ENCODE measurements at regions not wholly inside any gene's neighbourhood (a gene's known extent, or its start where the extent isn't known, plus 50 kb on each side); places are given as distances from the start of the nearest gene placed in this dataset.

DNA sequence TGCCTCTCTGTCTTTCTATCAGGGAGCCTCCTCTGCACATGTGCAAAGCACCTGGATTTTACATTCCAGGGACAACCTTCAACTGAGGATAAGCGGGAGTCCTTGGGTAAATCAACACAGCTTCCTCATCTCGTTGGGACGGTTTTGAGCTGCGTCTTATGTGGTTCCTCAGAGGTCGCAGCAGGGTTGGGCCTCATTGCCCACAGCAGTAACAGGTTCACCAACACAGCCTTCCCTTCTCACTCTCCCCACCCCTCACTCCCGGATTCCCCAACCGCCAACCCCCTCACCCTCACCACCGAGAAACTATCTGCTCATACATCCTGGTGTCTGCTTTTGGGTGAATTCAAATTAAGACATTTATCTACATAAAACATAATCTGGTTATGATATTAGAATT lies 155.8 kb upstream of the GGTLC1 start:
- TF ChIP-seq TAF1 (IDR thresholded peaks at IDR 0.05; ENCODE audit: borderline replicate concordance, low read depth, low read length), result no peak
- no peak for TF ChIP-seq POLR2AphosphoS5 (IDR thresholded peaks at IDR 0.05; ENCODE audit: low read depth, low read length)
